Left forelimb (tissue), 1 donor: ENCODE measurements at regions not wholly inside any gene's neighbourhood (a gene's known extent, or its start where the extent isn't known, plus 50 kb on each side); places are given as distances from the start of the nearest gene placed in this dataset.

Source experiments
- DNase-seq: peaks from one replicate; pipeline ENCODE4 v3.0.0-alpha.2; 2018; ENCODE audit warnings: low spot score

- no peak for DNase-seq
These were observed 295.1 kb upstream of the RND3 start for GRCh38 chr2:150782613-150783012.

GRCh38 chr2:150781142-150781541, 293.7 kb upstream of the RND3 start:
- no peak for DNase-seq

GRCh38 chr2:150778828-150779227, 291.4 kb upstream of the RND3 start:
- DNase-seq, result no peak

- DNase-seq, result no peak
These were observed 282.0 kb upstream of the RND3 start for GRCh38 chr2:150769421-150769820.

- no peak for DNase-seq
These were observed 280.7 kb upstream of the RND3 start for GRCh38 chr2:150767991-150768746.

GRCh38 chr2:150762571-150762970, 275.1 kb upstream of the RND3 start:
- DNase-seq, result no peak

- DNase-seq, result no peak
These were observed 272.1 kb upstream of the RND3 start for GRCh38 chr2:150759531-150759930.

GRCh38 chr2:150759106-150759505, 271.6 kb upstream of the RND3 start:
- DNase-seq, result no peak

GRCh38 chr2:150752229-150752628, 264.8 kb upstream of the RND3 start:
- no peak for DNase-seq

GRCh38 chr2:150750720-150751119, 263.3 kb upstream of the RND3 start:
- no peak for DNase-seq

GRCh38 chr2:150742094-150742493, 254.6 kb upstream of the RND3 start:
- DNase-seq, result no peak

- no peak for DNase-seq
These were observed 248.5 kb upstream of the RND3 start for GRCh38 chr2:150735894-150736498.

GRCh38 chr2:150733051-150733618, 245.7 kb upstream of the RND3 start:
- DNase-seq, result no peak

GRCh38 chr2:150732491-150732890, 245.0 kb upstream of the RND3 start:
- no peak for DNase-seq

- DNase-seq, result no peak
These were observed 244.6 kb upstream of the RND3 start for GRCh38 chr2:150732064-150732463.

GRCh38 chr2:150729495-150729955, 242.1 kb upstream of the RND3 start:
- DNase-seq, result no peak

- no peak for DNase-seq
These were observed 230.8 kb upstream of the RND3 start for GRCh38 chr2:150718280-150718679.

- DNase-seq, result no peak
These were observed 228.7 kb upstream of the RND3 start for GRCh38 chr2:150716186-150716585.

- no peak for DNase-seq
These were observed 228.0 kb upstream of the RND3 start for GRCh38 chr2:150715501-150715900.

- DNase-seq, result no peak
These were observed 223.4 kb upstream of the RND3 start for GRCh38 chr2:150710916-150711315.

GRCh38 chr2:150710041-150710440, 222.6 kb upstream of the RND3 start:
- no peak for DNase-seq

- no peak for DNase-seq
These were observed 219.1 kb upstream of the RND3 start for GRCh38 chr2:150706561-150706960.

- DNase-seq, result no peak
These were observed 218.3 kb upstream of the RND3 start for GRCh38 chr2:150705767-150706166.
